HepG2 (cell line): ENCODE measurements at regions not wholly inside any gene's neighbourhood (a gene's known extent, or its start where the extent isn't known, plus 50 kb on each side); places are given as distances from the start of the nearest gene placed in this dataset.
"Not testable (repeated sequence)": the region's sequence is repeated elsewhere in the genome, so short reads cannot be mapped to it uniquely, and the experiment has no call there.

Experiments
- ATAC-seq: fragments of 200-7000 bp; cut with Tn5 transposase; 3 replicates; pipeline ENCODE4 v1.9.1; 2020; ENCODE audit warnings: mild to moderate bottlenecking, moderate library complexity
- BruUV-seq: library from RNA; stranded (reverse); fragments of 400-500 nt; replicated peaks from 2 replicates; lab custom pipeline; 2021; lab: Mats Ljungman, UMichigan
- CTCF ChIA-PET: fragments of 300-600 bp; formaldehyde crosslinking; extraction: SDS; loops from one replicate; lab custom pipeline; 2021; ENCODE audit warnings: low total read pairs, inconsistent platforms, low intra/inter-chr PET ratio; lab: Yijun Ruan, JAX
- POLR2A ChIA-PET: fragments of 350-600 bp; sonication (Branson Sonifier 250); formaldehyde crosslinking; loops from one replicate; lab custom pipeline; 2020; ENCODE audit warnings: antibody characterized with exemption, inconsistent platforms; lab: Yijun Ruan, JAX
- DNase-seq: peaks from one replicate; pipeline ENCODE4 v3.0.0-alpha.2; 2015; ENCODE audit warnings: low spot score
- FAIRE-seq: peaks from 3 replicates; lab custom pipeline; 2011; peaks lifted over from hg19 to GRCh38; lab: Jason Lieb, UNC
- H2AFZ ChIP-seq: one replicate; pipeline ENCODE4 v1.6.1; 2011; ENCODE audit warnings: low read length, inconsistent platforms
- H3K27ac ChIP-seq: fragments of 300-600 bp; 3 replicates; pipeline ENCODE4 v1.8.0; 2011; ENCODE audit warnings: mixed run types, mild to moderate bottlenecking, mixed read lengths, low read length, inconsistent platforms; ENCODE audit not compliant: insufficient read depth; ENCODE audit errors: extremely low read length
- H3K27me3 ChIP-seq, 2 experiments: fragments of 200-600 bp in 1 of 2; 2 replicates in 1 of 2; 3 replicates in 1 of 2; pipeline versions ENCODE4 v1.6.0 to v1.8.0; 2011; ENCODE audit warnings: low read length in 2 of 2, mild to moderate bottlenecking in 2 of 2, moderate library complexity in 2 of 2, inconsistent platforms in 1 of 2; ENCODE audit not compliant: insufficient read depth in 2 of 2, control insufficient read depth in 1 of 2
- H3K36me3 ChIP-seq, 2 experiments: fragments of 200-600 bp in 1 of 2; replicated peaks in 1 of 2; 2 replicates in 1 of 2; 3 replicates in 1 of 2; pipeline versions ENCODE4 v1.5.1 to v1.8.0; 2011; ENCODE audit warnings: low read length in 2 of 2, inconsistent platforms in 1 of 2; ENCODE audit not compliant: insufficient read depth in 2 of 2, control insufficient read depth in 1 of 2
- H3K4me1 ChIP-seq: 2 replicates; pipeline ENCODE4 v1.5.1; 2012; ENCODE audit warnings: low read length, inconsistent platforms; ENCODE audit not compliant: insufficient read depth
- H3K4me2 ChIP-seq: 2 replicates; pipeline ENCODE4 v1.6.0; 2011; ENCODE audit warnings: low read depth, low read length, inconsistent platforms
- H3K4me3 ChIP-seq, 3 experiments: fragments of 200-600 bp in 1 of 3; sonication (generic), shearing (Covaris generic) in 1 of 3; replicated peaks in 1 of 3; 2 replicates each; pipeline ENCODE4 v1.5.1; 2011 to 2016; ENCODE audit warnings: low read length in 3 of 3, inconsistent platforms in 2 of 3, low read depth in 2 of 3, mild to moderate bottlenecking in 2 of 3, control low read depth in 1 of 3, mixed read lengths in 1 of 3; ENCODE audit not compliant: insufficient read depth in 1 of 3
- H3K79me2 ChIP-seq: one replicate; pipeline ENCODE4 v1.6.1; 2011; ENCODE audit warnings: low read length, inconsistent platforms; ENCODE audit not compliant: insufficient read depth
- H3K9ac ChIP-seq: 2 replicates; pipeline ENCODE4 v1.6.0; 2011; ENCODE audit warnings: mild to moderate bottlenecking, low read depth, low read length, inconsistent platforms; ENCODE audit not compliant: insufficient read depth
- H3K9me3 ChIP-seq: 2 replicates; pipeline ENCODE4 v1.5.1; 2012; ENCODE audit warnings: mild to moderate bottlenecking, low read length
- H4K20me1 ChIP-seq: 2 replicates; pipeline ENCODE4 v1.6.0; 2011; ENCODE audit warnings: inconsistent platforms, mild to moderate bottlenecking, low read length, moderate library complexity; ENCODE audit not compliant: insufficient read depth
- EED ChIP-seq: sonication (generic); formaldehyde crosslinking; IDR thresholded peaks from 2 replicates; pipeline ENCODE4 v1.5.0; 2020; ENCODE audit warnings: mild to moderate bottlenecking, missing genetic modification reagents
- ZNF281 ChIP-seq: sonication (generic); formaldehyde crosslinking; IDR thresholded peaks from 2 replicates; pipeline ENCODE4 v1.4.0; 2020; ENCODE audit warnings: missing genetic modification reagents, borderline replicate concordance
- ZNF407 ChIP-seq: sonication (generic); formaldehyde crosslinking; IDR thresholded peaks from one replicate; pipeline ENCODE4 v1.5.1; 2020; ENCODE audit warnings: mild to moderate bottlenecking, missing genetic modification reagents; ENCODE audit errors: not compliant biosample characterization
- WGBS: methylation state at CpG from one replicate; pipeline ENCODE4 v1.1.6; 2017; ENCODE audit warnings: low lambda C conversion rate; 5-methylcytosine and 5-hydroxymethylcytosine counted together
- in situ Hi-C: cut with HindIII; loops from 2 replicates; pipeline ENCODE4 v1.10.0; 2017; ENCODE audit warnings: low pct_unique_long_range_greater_than_20kb; ENCODE audit not compliant: extremely low pct_ligation_motif_present
- intact Hi-C: fragments of 100-400 bp; cut with micrococcal nuclease; formaldehyde crosslinking; loops from one replicate; pipeline ENCODE4 v1.10.0; 2022; ENCODE audit not compliant: unreplicated experiment

- TF ChIP-seq ZNF407 (CRISPR knock-in tag) = no peak
These were observed 72.8 kb upstream of the ECI2 start (continued) for GRCh38 chr6:4208158-4208557.

- H3K4me1 ChIP-seq = not testable (repeated sequence)
These were observed 68.5 kb upstream of the ECI2 start for GRCh38 chr6:4203642-4204417.

More at GRCh38 chr6:4203642-4204417, 68.5 kb upstream of the ECI2 start:
- H3K79me2 ChIP-seq, H2AFZ ChIP-seq, H4K20me1 ChIP-seq, POLR2A ChIA-PET, ATAC-seq, H3K4me3 ChIP-seq, BruUV-seq, H3K9ac ChIP-seq, CTCF ChIA-PET, FAIRE-seq: not testable (repeated sequence)
- WGBS = 48% methylated on average over 15 of the region's 21 CpGs
- peaks cover 0 to 15% of the 10 kb centered on the region in 2 experiments; a peak in 3 of 5 replicates for H3K27me3 ChIP-seq
- 0 out of 2 replicates have a peak, but pooled peaks have one; percentile 68 for TF ChIP-seq EED (CRISPR knock-in tag)
- peak; percentile 53; the same call in 1 of the 2 replicates for TF ChIP-seq ZNF281 (CRISPR knock-in tag)
- TF ChIP-seq, all 625 proteins: peak for 2; not testable (repeated sequence) for 623
- H3K36me3 ChIP-seq, H3K9me3 ChIP-seq, H3K4me2 ChIP-seq, in situ Hi-C loops, DNase-seq, H3K27ac ChIP-seq, intact Hi-C loops: not testable (repeated sequence)
